HG03520 (cell line): ENCODE measurements at regions not wholly inside any gene's neighbourhood (a gene's known extent, or its start where the extent isn't known, plus 50 kb on each side); places are given as distances from the start of the nearest gene placed in this dataset.

ENCODE experiments used
- ATAC-seq: cut with Tn5 transposase; IDR thresholded peaks from one replicate; pipeline ENCODE4 v1.9.1; 2021; ENCODE audit warnings: mild to moderate bottlenecking, moderate library complexity; ENCODE audit not compliant: unreplicated experiment

DNA sequence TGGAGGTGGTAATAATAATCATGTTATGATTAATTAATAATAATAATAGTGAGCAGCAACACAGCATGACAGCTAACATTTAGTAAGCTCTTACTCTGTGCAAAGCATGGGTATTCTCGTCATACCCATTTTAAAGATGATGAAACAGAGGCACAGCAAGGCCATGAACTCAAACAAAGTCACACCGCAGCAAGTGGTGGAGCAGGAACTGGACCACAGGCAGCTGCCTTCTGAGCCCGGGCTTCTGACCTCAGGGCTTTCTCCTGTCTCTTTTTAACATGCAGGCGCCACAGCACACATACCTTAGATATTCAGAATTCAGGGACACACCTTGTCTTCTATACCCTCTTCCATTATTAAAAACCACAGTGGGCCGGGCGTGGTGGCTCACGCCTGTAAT is 50.7 kb upstream of the SPATA12 start:
- no peak for ATAC-seq

DNA sequence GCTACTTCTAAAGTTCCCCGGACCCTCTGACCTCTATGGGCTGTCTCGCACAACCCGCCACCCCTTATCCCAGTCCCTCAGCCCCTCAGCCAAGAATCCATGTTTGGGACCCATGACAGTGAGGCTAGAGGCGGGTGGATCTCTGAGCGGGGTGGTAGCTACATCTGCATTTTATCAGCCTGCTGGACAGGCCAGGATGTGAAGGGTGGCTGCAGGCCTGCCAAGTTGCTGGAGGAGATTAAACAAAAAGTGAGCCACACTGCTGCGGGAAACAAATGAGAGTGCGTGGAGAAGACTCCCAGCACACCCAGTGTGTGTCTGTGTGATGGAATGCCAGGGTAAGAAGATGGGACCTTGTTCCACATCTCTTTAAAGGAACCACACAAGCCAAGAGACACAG is 51.1 kb upstream of the SPATA12 start:
- ATAC-seq, result no peak

DNA sequence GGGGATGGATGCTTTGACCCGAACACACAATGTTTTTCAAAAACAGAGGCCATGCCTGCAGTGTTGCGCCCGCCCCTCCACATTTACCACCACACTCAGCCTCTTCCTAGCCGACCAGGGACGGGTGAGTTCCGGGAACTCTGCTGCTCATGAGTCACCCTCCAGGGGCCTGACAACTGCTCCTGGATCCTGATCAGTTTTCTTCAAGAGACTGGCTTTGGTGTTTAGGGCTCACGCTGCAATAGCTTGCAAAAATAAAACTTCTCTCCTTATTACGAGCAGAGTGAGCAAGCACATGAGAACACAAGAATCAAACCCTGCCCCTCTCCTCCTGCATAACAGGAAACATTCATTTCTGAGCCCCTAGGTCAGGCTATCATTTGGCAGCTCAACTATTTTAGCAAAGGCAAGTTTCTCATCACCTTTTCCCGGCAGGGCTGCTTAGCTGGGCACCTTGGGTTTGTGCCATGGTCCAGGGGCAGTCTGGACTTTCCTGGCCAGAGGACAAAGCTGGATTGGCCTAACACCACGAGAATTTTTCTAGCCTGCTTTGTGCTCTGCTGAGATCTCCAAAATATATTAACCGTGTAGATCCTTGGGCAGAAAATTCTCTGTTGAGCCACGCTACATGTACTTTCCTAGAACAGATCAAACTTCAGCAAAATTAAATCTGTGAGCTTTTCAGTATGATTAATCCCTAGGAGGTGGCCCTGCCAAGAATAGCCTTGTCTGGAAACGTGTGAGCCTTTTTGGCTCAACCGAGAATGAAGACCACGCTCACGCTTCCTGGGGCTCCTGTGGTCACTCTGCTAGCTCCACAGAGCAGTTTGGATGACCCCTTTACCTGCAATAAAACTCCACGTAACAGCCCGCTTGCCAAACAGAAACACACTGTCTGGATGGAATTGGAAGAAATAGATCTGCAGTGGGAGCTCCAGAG is 52.7 kb upstream of the SPATA12 start:
- ATAC-seq, result no peak

DNA sequence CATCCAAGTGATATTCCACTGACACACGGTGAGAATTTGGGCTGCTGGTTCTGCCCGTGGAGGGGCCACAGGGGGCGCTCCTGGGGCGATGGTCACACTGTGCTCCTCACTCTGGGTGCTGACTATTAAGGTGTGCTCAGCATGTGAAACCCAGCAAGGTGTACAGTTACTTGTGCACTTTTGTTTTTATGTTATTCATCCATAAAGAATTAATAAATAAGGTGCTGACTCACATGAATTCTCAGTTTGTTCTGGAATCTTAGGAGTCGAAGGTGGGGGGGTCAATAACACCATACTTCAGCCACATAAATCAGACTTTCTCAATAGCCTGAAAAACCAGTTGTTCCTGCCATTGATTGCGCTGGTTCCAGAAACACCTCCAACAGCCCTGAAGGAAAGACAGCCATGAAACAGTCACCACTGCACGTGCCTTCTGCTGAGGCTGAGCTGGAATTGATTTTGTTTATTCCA is 53.5 kb upstream of the SPATA12 start:
- no peak for ATAC-seq

DNA sequence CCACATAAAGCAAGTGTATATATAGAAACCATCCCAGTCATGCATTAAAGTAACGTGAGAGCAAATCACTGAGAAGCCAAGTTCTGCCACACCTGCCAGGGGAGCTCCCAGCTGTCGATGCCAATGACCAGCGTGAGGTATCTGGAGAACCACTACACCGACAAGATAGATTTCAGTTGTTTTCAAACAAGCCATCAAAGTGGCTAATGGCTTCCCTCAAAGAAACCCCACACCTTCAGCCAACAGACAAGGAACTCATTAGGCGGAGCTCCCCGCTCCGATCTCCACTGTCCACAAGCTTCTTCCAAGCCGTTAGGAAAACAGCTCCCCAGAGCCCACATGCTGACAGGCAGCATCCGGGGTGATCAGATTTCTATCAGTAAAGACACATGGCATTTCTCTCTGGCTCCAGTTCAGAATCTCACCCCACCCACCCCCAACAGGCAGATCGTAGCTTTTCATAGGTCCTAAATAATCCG is 54.2 kb upstream of the SPATA12 start:
- ATAC-seq, result no peak

DNA sequence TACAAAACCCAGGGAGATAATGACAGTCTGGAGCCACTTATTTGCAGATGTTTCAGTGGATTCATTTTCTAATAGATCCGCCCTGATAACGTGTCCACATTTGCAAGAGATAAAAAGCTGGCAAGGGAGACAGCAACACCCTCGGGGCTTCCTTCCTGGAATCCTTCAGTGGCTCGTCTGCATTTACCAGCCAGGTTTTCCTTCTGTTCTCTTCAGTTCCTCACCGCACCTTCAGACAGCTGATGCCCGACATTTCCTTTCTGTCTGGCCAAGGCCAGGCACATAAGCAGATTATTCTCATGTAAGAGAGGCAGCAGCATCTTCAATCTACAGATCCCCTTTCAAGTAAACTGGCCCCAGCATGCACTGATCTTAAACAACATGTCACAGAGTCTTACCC is 56.2 kb upstream of the SPATA12 start:
- ATAC-seq, result no peak

DNA sequence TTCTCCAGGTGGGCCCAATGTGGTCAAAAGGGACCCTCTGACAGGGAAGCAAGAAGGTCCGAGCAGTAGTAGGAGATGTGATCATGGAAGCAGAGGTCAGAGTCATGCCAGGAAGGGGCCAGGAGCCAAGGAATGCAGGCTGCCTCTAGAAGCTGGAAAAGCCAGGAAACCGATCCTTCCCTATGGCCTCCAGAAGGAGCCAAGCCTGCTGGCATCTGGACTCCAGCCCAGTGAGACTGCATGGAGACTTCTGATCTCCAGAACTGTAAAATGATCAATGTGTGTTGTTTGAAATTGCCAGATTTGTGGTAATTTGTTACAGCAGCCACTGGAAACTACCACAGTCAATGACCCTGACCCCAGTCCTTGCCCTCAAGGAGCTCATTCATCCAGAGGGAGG is 56.8 kb upstream of the SPATA12 start:
- ATAC-seq, result no peak

DNA sequence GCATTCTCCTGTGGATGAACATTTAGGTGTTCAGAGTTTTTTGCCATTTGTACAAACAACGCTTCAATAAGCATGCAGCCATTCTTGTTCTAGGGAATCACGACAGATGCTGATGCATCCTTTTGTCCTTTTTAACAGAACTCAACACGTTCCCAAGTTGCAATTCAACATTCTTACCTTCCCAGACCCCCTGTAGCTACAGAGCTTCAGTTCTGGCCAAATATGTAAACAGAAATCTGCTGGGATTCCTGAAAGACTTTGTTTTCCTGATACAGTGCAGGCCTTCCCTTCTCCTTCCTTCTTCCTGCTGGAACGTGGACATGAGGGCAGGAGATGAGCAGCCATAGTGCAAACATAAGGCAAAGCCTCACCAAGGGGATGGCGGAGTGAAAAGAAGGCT is 59.1 kb upstream of the SPATA12 start:
- ATAC-seq, result no peak

DNA sequence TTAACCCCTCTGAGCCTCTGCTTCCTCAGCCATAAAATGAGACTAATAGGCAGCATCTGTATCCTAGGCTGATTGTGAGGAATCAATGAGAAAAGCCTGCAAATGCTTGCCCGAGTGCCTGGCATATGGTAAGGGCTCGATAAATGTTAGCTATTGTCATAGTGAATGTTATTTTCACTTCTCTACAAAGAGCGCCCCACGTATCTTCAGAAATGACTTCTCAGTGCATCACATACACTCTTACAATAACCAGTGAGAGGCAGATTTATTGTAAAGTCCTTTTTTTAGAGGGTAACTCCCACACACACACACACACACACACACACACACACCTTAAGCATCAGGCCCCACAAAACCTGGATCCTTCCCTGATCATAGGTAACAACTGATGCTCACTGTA is 60.5 kb upstream of the SPATA12 start:
- no peak for ATAC-seq

DNA sequence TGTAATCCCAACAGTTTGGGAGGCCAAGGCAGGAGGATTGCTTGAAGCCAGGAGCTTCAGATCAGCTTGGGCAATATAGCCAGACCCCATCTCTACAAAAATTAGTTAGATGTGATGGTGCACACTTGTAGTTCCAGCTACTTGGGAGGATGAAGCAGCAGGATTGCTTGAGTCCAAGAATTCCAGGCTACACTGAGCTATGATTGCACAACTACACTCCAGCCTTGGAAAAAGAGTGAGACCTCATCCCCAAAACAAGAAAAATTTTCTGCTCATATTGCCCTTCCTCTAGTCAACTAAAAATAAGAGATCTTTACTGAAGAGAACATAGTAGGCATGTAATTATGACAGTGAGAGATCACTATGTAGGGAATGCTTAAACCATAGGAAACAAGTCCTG is 60.9 kb upstream of the SPATA12 start:
- no peak for ATAC-seq

DNA sequence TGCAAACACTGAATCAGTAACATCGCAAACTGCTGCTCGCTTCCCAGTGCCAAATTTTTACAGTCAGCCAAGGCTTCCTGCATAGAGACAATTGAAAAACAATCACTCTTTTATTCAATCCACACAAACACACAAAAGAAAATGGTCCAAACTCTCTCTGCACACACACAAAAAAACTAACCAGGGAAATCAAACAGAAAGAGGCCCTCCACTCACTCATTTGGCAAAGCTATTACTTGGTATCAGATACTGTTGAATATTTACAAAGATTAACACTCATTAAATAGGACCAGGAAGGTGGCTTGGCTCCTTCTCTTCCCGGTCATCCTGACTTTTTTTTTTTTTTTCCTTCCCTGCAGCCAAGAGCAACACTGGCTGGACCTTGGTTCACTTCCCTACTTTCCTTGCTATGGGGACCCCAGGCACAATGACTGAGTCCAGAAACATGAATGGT is 62.4 kb upstream of the SPATA12 start:
- ATAC-seq, result no peak

DNA sequence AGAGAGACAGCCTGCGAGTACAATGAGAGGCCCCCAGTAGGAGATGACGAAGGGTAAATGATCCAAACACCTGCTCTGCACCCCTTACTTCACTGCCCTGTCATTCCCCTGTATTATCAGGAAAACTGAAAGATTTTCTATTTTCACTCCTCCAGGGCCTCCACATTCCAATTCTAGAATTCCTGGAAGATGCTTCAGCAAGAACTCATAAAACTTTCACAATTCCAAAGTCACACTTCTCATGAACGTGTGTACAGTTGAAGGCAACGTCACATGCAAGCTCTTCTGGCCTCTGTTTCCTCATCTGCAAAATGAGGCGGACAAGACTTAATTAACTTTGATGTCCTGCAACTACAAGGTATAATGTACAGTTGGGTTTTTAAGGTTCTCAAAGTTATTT is 62.8 kb upstream of the SPATA12 start:
- no peak for ATAC-seq

DNA sequence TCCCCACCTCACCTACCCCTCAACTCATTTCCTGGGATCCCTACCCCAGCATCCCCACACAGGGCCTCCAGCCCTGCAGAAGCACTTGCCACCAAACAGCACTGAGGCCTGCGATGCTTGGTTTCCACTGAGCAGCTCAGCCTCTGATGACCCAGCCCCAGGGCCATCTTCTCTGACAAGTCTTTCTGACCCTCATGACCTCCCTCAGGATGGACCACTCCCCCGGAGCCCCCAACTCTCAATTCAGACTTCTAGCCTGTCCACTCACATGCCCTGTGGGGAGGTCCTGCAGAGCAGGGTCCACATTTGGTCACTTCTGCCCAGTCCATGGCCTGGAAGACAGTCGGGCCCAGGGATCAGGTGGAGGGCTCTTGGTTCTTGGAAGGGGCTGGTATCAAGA is 63.4 kb upstream of the SPATA12 start:
- no peak for ATAC-seq

DNA sequence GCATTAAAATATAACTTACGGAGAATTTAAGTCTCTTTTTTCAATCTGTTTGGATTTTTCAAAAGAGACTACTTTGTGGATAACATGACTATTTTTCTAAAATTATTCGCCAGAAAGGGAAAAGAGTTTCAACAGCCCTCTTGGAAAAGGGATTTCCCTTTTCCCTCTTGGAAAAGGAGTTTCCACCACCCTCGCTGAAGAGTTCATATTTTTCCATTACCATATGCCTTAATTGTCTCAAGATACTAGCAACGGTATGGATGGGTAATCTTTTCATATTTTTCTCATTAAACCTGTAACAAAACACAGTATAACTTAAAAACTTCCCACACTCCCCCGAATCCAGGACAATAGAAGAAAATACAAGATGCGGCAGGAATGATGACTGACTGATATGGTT is 66.1 kb upstream of the SPATA12 start:
- ATAC-seq, result no peak

DNA sequence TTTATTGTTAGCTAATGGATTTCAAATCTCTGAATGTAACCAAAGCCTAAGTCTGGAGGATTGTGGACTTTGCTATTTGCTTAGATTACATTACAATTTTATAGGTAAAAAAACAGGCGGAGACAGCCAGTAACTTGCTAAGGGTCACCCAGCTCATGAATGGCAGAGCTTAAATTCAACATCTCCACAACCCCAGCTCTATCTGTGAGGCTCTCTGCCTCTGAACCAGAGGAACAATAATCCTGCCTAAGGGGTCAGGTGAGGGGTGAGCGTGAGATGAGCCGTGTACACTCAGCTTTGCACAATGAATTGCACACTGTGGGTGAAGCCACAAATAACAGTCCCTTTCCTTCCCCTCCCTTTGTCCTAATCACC is 69.8 kb upstream of the SPATA12 start:
- ATAC-seq, result no peak

DNA sequence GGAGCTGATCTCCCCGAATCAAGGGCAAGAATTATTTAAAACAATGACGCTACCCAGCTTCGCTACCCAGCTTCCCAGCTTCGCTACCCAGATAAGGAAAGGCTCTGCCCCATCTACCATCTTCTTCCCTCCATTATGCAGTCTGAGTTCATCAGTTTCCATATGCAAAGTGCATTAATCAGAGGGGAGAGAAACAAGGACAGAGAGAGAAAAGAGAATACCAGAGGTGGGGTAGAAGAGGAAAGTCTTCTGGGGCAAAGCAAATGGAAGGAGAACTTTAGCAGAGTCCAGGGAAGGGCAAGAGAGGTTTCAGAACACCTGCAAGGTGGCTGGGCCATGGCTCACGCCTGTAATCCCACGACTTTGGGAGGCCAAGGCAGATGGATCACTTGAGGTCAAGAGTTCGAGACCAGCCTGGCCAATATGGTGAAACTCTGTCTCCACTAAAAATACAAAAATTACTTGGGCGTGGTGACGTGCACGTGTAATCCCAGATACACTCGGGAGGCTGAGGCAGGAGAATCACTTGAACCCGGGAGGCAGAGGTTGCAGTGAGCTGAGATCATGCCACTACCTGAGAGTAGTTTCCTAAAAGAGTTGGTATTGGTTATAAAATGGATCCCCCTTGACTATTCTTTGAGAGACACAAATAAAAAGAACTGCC is 70.4 kb upstream of the SPATA12 start:
- ATAC-seq, result no peak

DNA sequence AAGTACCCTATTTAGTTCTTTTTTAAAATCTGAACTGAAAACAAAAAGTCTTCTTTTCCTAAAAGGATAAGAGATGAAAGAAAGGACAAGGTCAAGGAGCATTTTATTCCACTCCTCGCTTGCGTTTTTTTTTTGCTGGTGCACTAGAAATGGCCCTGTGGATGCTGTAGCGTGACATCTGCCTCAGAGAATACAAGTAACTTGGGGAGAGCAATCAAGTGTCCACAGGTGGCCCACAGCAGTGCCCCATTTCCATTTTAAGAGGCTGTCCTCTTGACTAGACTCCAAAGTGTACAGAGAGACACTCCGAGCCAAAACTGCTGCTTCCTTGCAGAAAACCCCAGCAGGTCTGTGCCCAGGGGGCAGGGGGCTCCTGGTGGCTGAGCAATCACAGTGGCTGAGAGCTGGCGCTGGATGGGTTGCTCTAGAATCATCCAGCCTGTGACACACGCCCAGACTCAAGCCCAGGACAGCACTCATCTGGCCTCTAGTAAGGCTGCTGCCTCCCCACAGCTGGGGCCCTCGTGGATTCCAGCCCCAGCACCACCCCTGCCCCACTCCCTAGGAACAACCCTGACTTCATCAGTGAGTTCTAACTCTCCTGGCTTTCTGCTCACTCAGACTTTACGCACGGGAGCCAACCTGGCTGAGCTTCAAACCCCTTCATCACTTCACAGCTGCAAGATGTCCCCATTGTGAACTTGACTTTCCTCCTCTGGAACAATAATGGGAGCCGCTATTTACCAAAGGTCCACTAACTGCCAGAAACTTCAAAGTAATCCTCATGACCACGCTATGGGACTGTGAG is 71.1 kb upstream of the SPATA12 start:
- ATAC-seq, result no peak

DNA sequence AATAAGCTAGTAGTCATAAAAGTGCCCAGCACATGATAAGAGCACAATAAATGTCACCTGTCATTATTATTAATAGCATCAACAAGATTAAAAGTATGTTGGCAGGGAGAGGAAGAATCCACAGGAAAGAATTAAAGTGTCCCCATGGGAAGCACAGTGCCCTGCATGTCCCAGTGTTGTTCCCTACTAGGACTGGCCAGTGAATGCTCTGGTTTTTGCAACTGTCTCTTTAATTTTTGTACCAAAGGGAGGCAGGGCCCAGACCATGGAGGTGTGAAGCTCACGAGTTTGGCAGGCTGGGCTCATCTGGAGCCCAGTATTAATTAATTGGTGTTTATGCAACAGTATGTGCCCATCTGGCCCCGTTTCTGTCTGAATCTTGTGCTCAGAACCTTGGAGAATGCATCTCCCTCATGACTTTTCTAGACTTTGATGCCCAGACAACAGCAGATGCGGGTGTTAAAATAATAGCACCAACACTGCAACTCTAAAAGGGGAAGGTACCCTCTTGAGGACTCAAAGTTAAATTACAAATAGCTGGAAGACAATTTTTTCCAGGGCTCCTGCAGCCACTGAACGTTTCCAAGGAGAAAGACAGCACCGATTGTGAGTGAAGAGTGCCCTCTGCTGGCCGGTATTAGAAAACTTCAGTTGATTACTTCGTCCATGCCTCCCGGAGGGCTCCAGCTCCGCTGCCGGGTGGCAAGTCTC is 71.9 kb upstream of the SPATA12 start:
- ATAC-seq, result no peak

DNA sequence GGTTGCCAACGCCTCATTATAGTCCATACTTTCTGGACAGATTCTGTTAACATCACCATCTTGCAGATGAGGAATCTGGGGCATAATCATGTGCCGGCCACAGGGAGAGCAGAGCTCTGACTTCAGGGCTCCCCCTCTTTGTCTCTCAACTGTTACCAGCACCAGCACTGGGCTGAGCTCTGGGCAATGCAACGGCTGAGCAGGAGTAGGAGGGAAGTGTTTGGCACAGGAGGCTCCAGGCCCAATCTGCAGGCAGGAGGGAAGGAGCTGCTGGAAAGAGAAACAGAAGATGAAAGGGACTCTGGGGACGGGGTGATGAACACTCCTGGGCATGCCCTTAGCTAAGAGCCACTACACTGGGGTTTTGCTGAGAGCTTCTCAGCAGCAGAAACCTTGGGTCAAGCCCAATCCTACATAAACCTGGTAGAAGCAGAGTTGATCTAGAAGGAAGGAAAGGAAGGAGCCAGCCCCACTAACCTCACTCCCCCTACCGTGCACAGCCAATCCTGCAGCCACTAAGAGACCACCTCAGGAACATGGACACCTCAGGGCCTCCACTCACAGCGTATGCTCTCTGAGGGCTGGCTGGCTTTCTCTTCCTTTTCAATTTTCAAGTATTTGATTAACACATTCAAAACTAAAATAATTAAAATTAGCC is 73.1 kb upstream of the SPATA12 start:
- no peak for ATAC-seq

DNA sequence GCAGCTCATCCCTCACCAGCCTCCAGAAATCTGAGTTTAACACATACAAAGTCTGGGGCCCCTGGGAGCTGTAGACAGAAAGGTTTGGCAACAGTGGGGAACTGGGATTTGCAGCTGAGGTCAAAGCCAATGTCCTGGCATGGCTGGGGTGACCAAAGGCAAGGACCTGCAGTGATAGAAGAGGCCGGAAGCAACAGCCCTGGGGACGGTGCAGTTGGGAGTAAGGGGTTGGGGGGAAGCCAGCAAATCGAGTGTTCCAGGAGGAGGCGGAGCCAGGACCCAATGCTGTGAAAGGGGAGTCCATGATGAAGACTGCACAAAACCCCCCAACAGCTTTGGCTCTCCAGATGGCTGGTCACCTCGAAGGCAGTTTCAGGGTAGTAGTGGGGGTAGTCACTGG is 74.1 kb upstream of the SPATA12 start:
- ATAC-seq, result no peak
